OCI-LY3 (cell line): ENCODE measurements at regions not wholly inside any gene's neighbourhood (a gene's known extent, or its start where the extent isn't known, plus 50 kb on each side); places are given as distances from the start of the nearest gene placed in this dataset.

Experiments
- CTCF ChIP-seq: fragments of 200-600, 300-600 bp; sonication (generic); IDR thresholded peaks from 2 replicates; pipeline ENCODE4 v1.5.1; 2014; ENCODE audit warnings: antibody characterized with exemption, low read length, low read depth
- EZH2phosphoT487 ChIP-seq: fragments of 200-600 bp; shearing (Covaris generic); IDR thresholded peaks from 2 replicates; pipeline ENCODE4 v1.6.1; 2018; ENCODE audit warnings: antibody characterized with exemption, mixed run types, low read depth

GRCh38 chr5:164753434-164753833, 1248.0 kb downstream of the MAT2B start:
- TF ChIP-seq CTCF: no peak
- no peak for TF ChIP-seq EZH2phosphoT487
